ENCODE measurements at regions not wholly inside any gene's neighbourhood (a gene's known extent, or its start where the extent isn't known, plus 50 kb on each side); places are given as distances from the start of the nearest gene placed in this dataset.

DNA sequence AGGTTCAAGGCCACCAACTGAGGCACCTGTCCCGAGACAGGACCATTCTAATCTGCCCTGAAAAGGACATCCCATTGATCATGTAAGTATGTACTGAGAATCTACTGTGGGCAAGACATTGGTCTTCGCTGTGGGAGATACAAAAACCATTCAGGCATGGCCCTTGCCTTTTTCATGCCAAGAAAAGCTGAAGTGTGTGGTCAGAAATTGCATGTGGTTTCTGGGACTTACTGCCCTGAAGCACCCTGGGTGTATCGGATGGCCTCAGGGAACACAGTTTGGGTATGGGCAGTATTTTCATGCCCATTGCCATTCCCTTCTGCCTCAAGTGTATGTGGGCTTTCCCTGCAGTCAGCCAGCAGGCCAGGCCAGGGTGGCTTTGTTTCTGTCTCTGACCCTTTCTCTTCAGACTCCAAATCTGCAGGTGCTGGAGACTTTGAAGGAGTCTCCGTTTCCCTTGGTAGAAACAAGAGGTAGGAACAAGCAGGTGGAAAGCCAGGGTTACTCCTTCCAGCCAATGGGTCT, 285.7 kb downstream of the ZEB1 start:
- DNase-seq, result no peak

GRCh38 chr10:31604096-31604495, 285.1 kb downstream of the ZEB1 start:
- DNase-seq, result no peak

GRCh38 chr10:31603235-31604087, 284.4 kb downstream of the ZEB1 start:
- peak; percentile 88 for DNase-seq

- DNase-seq, result no peak
These were observed 283.7 kb downstream of the ZEB1 start for GRCh38 chr10:31602541-31603234.

DNA sequence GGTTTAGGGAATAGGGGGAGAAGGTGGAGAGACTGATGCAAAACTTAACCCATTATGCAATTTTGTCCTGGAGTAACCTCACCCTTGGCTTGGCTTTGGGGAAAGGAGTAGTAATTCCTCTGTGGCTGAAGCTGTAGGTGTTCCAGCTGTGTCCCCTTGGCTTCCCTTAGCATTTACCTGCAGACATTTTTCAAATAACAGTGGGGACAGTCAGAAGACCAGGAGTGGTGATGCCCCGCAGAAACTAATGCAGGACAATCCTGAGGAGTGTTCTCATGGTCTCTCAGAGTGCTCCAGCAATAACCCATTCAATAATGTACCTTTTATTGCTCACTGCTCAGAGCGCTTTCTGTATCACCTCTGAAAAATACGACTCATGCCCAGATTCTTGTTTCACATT, 282.1 kb downstream of the ZEB1 start:
- DNase-seq, result no peak

DNA sequence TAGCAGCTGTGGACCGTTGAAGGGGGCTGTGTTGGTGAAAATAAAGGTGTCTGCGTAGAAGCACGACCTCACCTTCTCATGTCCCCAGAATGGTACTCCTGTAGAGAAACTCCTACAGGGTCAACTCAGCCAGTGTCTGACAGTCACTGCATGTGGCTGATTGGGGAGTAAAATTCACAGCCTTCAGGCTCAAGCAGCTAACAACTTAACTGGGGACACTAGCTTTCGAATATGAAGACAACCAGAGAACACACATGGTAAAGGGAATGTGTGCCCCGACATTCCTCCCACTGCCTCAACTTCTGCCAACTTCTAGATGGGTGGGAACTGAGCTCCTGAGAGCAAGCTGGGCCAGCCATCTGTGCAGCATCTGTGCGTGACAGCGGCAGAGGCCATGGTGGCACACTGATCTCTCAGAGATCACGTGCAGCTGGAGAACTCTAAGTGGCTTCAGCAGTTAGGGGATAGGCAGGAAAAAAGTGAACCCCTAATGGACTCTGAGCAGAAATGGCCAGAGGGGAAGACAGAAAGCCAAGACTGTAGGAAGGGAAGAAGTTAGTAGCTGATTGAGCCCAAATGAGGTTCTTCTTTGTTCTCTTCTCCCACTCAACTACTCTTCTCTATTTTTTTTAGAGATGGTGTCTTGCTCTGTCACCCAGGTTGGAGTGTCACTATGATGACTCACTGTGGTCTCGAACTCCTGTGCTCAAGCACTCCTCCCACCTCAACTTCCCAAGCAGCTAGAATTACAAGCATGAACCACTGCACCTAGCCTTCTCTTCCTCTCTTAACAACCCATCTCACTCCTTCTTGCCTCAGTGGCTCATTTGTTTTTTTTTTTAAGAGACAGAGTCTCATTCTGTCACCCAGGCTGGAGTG, 280.8 kb downstream of the ZEB1 start:
- no peak for DNase-seq

DNA sequence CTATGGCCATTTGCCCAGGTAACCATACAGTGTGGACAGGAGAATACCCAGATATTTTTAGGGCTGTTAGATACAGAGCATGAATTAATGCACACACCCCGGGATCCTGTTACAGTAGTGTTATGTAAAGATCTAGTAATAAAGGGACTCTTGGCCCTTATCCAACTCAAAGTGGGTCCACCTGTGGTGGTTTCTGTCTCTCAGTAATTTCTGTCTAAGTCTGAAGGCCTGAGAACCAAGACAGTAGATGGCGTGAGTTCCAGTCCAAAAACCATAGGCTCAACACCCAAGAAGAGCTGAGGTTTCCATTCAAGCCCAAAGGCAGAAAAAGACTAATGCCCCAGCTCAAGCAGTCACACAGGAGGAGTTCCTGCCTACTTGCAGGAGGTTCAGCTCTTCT, 277.7 kb downstream of the ZEB1 start:
- no peak for DNase-seq

- no peak for DNase-seq
These were observed 277.0 kb downstream of the ZEB1 start for GRCh38 chr10:31595992-31596391.

DNA sequence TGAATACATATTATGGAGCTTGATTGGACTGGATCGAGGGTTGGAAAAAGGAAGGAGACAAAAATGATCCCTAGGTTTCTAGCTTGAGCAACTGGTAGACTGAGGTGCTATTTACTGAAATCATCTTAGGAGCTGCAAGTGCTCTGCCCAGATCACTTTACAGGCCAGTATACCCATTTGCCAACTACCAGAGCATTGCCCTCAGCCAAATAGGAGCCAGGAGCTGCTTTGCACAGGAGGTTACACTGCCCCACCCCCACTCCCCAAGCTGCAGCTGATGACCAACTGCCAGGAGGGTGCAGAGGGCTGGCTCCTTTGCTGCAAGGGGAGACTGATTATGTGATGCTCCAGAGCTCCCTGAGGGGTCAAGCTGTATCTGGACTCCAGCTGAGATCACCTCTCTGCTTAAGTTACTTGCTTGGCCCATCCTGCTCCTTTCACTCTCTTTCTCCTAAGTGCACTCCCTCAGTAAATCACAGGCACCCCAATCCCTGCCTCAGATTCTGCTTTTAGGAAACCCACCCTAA, 275.4 kb downstream of the ZEB1 start:
- no peak for DNase-seq

- DNase-seq, result no peak
These were observed 274.1 kb downstream of the ZEB1 start for GRCh38 chr10:31593124-31593523.

GRCh38 chr10:31591569-31591968, 272.6 kb downstream of the ZEB1 start:
- no peak for DNase-seq

DNA sequence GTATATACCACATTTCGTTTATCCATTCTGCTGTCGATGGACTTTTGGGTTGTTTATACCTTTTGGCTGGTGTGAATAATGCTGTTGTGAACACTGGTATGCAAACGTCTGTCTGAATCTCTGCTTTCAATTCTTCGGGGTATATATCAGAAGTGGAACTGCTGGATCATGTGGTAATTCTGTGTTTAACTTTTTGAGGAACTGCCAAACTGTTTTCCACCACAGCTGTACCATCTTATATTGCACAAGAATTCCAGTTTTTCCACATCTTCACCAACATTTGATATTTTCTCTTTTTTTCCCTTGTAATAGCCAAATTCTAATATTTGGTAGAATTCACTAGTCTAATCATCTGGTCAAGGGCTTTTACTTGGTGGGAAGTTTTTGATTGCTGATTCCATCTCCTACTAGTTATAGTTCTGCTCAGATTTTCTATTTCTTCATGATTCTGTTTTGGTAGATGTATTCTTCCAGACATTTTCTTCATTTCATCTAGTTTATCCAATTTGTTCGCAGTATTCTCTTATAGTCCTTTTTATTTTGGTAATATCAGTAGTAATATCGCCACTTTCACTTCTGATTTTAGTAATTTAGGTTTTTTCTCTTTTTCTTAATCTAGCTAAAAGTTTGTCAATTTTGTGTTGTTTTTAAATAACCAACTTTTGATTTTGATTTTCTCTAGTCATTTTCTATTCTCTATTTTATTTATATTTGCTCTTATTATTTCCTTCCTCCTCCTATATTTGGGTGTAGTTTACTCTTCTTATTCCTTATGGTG, 271.2 kb downstream of the ZEB1 start:
- no peak for DNase-seq

GRCh38 chr10:31587691-31588090, 268.7 kb downstream of the ZEB1 start:
- no peak for DNase-seq

DNA sequence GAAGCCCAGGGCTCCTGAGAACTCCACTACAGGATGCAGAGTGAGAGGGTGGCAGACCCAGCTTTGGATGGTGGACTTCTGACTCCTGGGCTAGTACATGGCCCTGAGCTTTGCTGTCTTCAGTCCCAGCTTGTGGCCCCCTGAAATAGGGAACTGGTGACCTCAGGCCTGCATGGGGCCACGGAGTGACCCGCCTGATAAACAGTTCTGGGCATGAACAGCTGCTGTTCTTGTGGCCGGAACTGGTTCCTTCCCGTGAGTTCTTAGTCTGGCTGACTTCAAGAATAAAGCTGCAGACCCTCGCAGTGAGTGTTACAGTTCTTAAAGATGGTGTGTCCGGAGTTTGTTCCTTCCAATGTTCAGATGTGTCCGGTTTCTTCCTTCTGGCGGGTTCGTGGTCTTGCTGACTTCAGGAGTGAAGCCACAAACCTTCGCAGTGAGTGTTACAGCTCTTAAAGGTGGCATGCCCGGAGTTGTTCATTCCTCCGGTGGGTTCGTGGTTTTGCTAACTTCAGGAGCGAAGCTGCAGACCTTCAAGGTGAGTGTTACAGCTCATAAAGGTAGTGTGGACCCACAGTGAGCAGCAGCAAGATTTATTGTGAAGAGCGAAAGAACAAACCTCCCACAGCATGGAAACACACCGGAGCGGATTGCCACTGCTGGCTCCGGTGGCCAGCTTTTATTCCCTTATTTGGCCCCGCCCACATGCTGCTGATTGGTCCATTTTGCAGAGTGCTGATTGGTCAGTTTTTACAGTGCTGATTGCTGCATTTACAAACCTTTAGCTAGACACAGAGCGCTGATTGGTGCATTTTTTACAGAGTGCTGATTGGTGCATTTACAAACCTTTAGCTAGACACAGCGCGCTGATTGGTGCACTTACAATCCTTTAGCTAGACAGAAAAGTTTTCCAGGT, 268.0 kb downstream of the ZEB1 start:
- no peak for DNase-seq

DNA sequence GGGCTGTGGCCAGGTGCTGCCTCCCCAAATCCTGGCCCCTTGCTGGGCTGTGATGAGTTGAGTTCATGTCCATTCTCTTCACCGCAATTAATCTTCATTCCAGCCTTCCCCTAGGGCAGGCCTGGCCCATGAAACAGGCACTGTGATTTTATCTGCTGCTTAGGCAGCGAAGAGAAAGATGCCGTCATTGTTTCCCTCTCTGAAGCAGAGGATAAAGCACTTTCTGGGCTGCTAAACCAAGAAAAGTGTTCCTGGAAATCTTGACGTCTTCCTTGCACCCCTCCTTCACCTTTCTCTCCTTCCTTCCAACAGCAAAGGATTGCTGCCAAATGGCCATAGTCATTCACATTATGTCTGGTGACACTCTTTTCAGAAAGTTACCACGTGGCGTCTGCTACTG, 265.9 kb downstream of the ZEB1 start:
- no peak for DNase-seq

- DNase-seq, result peak; percentile 17
These were observed 265.1 kb downstream of the ZEB1 start for GRCh38 chr10:31584098-31584631.

DNA sequence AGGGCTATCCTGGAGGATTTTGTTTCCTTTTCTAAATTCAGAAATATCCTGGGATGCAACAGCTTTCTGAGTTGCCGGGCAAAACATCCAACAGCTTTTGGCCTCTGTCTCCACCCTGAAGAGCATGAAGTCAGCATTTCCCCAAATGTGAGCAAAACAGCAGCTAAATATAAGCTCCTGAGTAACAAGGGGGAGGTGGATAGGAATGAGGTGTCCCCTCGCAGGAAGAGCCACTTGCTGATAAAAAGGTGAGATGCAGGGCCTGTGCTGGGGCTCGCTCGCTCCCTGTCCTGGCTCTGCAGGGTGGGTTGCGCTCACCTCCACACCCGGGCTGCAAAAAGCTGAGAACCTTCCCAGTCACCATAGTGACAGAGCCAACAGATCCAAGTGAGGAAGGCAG, 264.3 kb downstream of the ZEB1 start:
- DNase-seq, result no peak

DNA sequence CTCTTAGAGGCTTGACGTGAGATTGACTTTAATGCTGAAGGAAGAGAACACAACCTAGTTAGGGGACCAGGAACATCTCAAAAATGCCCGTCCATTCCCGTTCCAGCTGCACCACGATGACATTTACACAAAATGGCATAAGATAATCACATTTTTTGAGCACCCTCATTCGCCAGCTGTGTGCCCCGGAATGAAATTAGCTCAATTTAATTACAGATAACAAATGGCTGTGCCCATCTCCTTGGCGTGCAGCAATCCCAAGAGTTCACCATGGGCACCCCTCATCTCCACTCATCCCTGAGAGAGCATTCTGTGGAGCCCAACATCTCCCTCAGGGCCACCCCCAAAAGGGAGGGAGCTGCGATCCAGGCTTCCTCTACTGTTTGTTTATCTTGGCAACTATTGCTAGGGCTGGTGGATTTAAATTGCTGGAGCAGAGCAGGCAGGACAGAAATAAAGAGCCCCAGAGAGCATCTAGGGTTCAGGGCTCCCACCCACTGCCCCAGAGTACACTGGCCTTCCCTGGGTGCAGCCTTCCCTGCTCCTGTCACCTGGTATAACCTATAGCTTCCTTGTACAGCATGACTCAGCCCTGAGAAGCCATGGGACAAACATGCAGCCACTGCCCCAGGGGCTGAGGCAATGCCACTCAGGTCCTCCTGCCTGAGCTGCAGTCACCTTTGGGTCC, 263.5 kb downstream of the ZEB1 start:
- no peak for DNase-seq

DNA sequence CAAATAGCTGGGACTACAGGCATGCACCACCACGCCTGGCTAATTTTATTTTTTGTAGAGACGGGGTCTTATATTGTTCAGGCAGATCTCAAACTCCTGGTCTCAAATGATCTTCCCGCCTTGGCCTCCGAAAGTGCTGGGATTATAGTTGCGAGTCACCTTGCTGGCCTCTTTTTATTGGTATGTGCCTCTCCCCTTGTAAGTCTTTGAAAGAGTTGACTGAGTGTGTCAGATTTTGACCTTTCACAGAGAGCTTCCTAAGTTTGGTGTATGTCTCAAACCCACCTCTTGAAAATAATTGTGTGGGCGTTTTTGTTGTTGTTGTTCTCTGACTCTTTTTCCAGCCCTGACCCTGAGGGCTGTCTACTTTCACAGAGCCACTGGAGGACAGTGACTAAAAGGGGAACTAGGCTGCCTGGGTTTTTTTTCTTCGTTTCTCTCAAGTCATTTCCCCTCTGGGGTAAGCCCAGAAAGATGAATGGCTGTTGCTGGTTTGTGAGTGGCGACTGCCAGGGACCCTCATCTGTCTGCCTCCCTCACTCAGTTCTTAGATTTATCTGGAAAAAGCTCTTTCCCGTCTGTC, 262.8 kb downstream of the ZEB1 start:
- no peak for DNase-seq

- no peak for DNase-seq
These were observed 261.6 kb downstream of the ZEB1 start for GRCh38 chr10:31580646-31581045.

All from hematopoietic multipotent progenitor cell treated with erythropoietin and hydrocortisone succinate and interleukin-3 and kit ligand, for 8 days (in vitro differentiated cells).